ENCODE measurements at regions not wholly inside any gene's neighbourhood (a gene's known extent, or its start where the extent isn't known, plus 50 kb on each side); places are given as distances from the start of the nearest gene placed in this dataset.
A peak's percentile ranks its signal among the peaks of the same experiment; 100 is the strongest.
"Not testable (repeated sequence)": the region's sequence is repeated elsewhere in the genome, so short reads cannot be mapped to it uniquely, and the experiment has no call there.

DNA sequence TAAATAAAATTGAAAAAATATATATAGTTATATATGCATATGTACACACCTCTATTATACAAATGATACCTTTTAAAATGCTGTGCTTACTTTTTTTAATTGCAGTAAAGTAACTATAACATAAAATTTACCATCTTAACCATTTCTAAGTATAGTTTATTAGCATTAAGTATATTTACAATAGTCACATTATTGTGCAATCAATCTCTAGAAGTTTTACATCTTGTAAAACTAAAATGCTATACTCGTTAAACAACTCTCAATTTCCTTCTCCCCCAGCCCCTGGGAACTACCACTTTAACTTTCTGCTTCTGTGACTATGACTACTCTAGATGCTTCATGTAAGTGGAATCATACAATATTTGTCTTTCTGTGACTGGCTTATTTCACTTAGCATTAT is 146.7 kb upstream of the DST start:
- H3K27me3 ChIP-seq (ENCODE audit: control insufficient read depth, insufficient read depth, low read length): no peaks in the 10 kb centered on the region
- H3K9me3 ChIP-seq (ENCODE audit: control insufficient read depth, insufficient read depth, low read depth, low read length): no peaks in the 10 kb centered on the region
- no peak overlapping the region for H3K4me3 ChIP-seq (ENCODE audit: low read depth, low read length)
- H3K27ac ChIP-seq (ENCODE audit: low read depth, low read length): no peak overlapping the region
- H3K36me3 ChIP-seq (ENCODE audit: control insufficient read depth, insufficient read depth, low read length): no peaks in the 10 kb centered on the region
- peaks cover 24% of the 10 kb centered on the region for H3K4me1 ChIP-seq (ENCODE audit: control insufficient read depth, insufficient read depth, low read length)
- no peak overlapping the region for H3K9ac ChIP-seq (ENCODE audit: low read length)

DNA sequence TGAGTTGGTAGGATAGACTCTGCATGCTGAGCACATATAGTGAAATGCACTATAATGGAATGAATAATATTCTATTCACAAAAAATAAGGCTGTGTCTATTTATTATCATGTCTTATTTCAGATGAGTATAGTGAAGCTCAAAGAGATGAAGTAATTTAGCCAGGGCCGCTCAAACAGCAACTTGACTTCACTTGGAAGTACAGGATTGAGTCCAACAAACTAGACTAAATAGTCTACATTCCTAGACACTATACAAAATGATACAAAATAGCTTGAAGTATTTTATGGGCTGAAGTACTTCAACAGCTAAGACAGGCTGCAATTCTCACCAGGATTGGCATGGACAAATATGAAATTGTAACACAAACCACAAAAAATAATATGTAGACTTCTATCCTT is 144.5 kb upstream of the DST start:
- no peak overlapping the region for H3K27ac ChIP-seq (ENCODE audit: low read depth, low read length)
- no peak overlapping the region for H3K4me3 ChIP-seq (ENCODE audit: low read depth, low read length)
- H3K4me1 ChIP-seq (ENCODE audit: control insufficient read depth, insufficient read depth, low read length): 0 out of 2 replicates have a peak, but pooled peaks cover 8% of the 10 kb centered on the region
- no peaks in the 10 kb centered on the region for H3K9me3 ChIP-seq (ENCODE audit: control insufficient read depth, insufficient read depth, low read depth, low read length)
- H3K9ac ChIP-seq (ENCODE audit: low read length): no peak overlapping the region
- H3K36me3 ChIP-seq (ENCODE audit: control insufficient read depth, insufficient read depth, low read length): no peaks in the 10 kb centered on the region
- H3K27me3 ChIP-seq (ENCODE audit: control insufficient read depth, insufficient read depth, low read length): no peaks in the 10 kb centered on the region

DNA sequence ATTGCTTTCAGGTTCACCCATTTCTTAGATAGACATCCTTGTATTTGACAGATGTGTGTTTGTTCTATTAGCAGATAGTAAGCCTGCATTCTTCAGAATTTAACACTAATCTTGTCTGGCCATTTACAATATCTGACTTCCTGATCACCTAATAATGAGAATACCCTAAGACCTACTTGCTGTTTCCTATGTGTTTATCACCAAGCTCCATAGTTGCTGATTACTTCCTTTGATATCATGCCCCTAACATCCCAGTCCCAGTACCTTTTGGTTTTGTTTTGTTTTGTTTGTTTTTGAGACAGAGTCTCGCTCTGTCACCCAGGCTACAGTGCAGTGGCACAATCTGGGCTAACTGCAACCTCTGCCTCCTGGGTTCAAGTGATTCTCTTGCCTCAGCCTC is 143.6 kb upstream of the DST start:
- no peaks in the 10 kb centered on the region for H3K36me3 ChIP-seq (ENCODE audit: control insufficient read depth, insufficient read depth, low read length)
- H3K4me3 ChIP-seq (ENCODE audit: low read depth, low read length): no peak overlapping the region
- no peak overlapping the region for H3K9ac ChIP-seq (ENCODE audit: low read length)
- no peaks in the 10 kb centered on the region for H3K27me3 ChIP-seq (ENCODE audit: control insufficient read depth, insufficient read depth, low read length)
- H3K4me1 ChIP-seq (ENCODE audit: control insufficient read depth, insufficient read depth, low read length): 0 out of 2 replicates have a peak, but pooled peaks cover 8% of the 10 kb centered on the region
- H3K27ac ChIP-seq (ENCODE audit: low read depth, low read length): no peak overlapping the region
- H3K9me3 ChIP-seq (ENCODE audit: control insufficient read depth, insufficient read depth, low read depth, low read length): no peaks in the 10 kb centered on the region

DNA sequence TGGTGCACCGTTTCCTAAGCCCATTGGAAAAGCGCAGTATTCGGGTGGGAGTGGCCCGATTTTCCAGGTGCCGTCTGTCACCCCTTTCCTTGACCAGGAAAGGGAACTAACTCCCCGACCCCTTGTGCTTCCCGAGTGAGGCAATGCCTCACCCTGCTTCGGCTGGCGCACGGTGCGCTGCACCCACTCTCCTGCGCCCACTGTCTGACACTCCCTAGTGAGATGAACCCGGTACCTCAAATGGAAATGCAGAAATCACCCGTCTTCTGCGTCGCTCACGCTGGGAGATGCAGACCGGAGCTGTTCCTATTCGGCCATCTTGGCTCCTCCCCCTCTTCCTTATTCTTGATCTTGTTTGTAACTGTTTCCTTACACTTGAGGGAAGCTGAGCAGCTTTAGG is 142.8 kb upstream of the DST start:
- Histone ChIP-seq H3K9ac (ENCODE audit: low read length) (peak overlapping the region; percentile 36), H3K4me3 (ENCODE audit: low read depth, low read length) (peak overlapping the region; percentile 54)
- not testable (repeated sequence) for H3K27me3 ChIP-seq (ENCODE audit: control insufficient read depth, insufficient read depth, low read length); H3K36me3 ChIP-seq (ENCODE audit: control insufficient read depth, insufficient read depth, low read length); H3K9me3 ChIP-seq (ENCODE audit: control insufficient read depth, insufficient read depth, low read depth, low read length); H3K27ac ChIP-seq (ENCODE audit: low read depth, low read length); H3K4me1 ChIP-seq (ENCODE audit: control insufficient read depth, insufficient read depth, low read length)

DNA sequence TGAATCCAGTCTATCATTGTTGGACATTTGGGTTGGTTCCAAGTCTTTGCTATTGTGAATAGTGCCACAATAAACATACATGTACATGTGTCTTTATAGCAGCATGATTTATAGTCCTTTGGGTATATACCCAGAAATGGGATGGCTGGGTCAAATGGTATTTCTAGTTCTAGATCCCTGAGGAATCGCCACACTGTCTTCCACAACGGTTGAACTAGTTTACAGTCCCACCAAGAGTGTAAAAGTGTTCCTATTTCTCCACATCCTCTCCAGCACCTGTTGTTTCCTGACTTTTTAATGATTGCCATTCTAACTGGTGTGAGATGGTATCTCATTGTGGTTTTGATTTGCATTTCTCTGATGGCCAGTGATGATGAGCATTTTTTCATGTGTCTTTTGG is 137.4 kb upstream of the DST start:
- not testable (repeated sequence) for H3K9ac ChIP-seq (ENCODE audit: low read length); H3K27me3 ChIP-seq (ENCODE audit: control insufficient read depth, insufficient read depth, low read length); H3K27ac ChIP-seq (ENCODE audit: low read depth, low read length); H3K4me3 ChIP-seq (ENCODE audit: low read depth, low read length); H3K36me3 ChIP-seq (ENCODE audit: control insufficient read depth, insufficient read depth, low read length); H3K9me3 ChIP-seq (ENCODE audit: control insufficient read depth, insufficient read depth, low read depth, low read length)
- peaks cover 25% of the 10 kb centered on the region for H3K4me1 ChIP-seq (ENCODE audit: control insufficient read depth, insufficient read depth, low read length)

DNA sequence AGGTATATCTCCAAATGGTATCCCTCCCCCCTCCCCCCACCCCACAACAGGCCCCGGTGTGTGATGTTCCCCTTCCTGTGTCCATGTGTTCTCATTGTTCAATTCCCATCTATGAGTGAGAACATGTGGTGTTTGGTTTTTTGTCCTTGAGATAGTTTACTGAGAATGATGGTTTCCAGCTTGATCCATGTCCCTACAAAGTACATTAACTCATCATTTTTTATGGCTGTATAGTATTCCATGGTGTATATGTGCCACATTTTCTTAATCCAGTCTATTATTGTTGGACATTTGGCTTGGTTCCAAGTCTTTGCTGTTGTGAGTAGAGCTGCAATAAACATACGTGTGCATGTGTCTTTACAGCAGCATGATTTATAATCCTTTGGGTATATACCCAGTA is 135.8 kb upstream of the DST start:
- not testable (repeated sequence) for H3K27ac ChIP-seq (ENCODE audit: low read depth, low read length); H3K4me3 ChIP-seq (ENCODE audit: low read depth, low read length); H3K27me3 ChIP-seq (ENCODE audit: control insufficient read depth, insufficient read depth, low read length); H3K36me3 ChIP-seq (ENCODE audit: control insufficient read depth, insufficient read depth, low read length); H3K9me3 ChIP-seq (ENCODE audit: control insufficient read depth, insufficient read depth, low read depth, low read length); H3K9ac ChIP-seq (ENCODE audit: low read length)
- H3K4me1 ChIP-seq (ENCODE audit: control insufficient read depth, insufficient read depth, low read length): peaks cover 28% of the 10 kb centered on the region

DNA sequence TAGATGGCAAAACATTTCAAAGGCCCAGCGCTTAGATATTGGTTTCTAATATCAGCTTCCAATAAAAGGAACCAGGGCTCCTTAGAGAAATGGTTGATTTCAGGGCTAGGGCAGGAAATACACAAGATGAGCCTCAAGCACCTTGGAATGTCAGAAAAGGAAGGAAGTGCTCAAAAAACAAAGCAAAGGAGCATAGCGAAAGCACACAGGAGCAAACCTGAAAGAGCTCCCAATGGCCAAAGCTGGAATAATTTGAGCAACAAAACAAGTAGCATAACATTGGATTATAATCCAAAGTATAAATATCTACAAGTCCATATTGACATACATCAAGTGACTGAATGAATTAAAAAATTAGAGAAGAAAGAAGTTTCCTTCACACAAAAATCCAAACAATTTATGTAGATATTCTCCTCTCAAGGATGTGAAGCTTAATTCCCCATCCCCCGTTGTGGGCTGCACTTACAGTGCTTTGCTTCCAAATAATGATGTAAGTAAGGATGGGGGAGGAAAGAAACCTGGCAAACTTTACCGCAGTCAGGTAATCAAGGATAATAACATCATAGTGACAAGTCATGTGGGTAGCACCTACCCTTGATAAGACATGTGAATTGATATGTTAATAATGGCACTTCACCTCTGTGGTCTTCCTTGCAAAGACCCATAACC is 132.9 kb upstream of the DST start:
- Histone ChIP-seq H3K9me3 (ENCODE audit: control insufficient read depth, insufficient read depth, low read depth, low read length) (no peaks in the 10 kb centered on the region), H3K4me1 (ENCODE audit: control insufficient read depth, insufficient read depth, low read length) (peaks cover 40% of the 10 kb centered on the region), H3K27me3 (ENCODE audit: control insufficient read depth, insufficient read depth, low read length) (no peaks in the 10 kb centered on the region), H3K4me3 (ENCODE audit: low read depth, low read length) (peak overlapping the region; percentile 30), H3K36me3 (ENCODE audit: control insufficient read depth, insufficient read depth, low read length) (no peaks in the 10 kb centered on the region), H3K27ac (ENCODE audit: low read depth, low read length) (peak overlapping the region; percentile 82), H3K9ac (ENCODE audit: low read length) (peak overlapping the region; percentile 38)

DNA sequence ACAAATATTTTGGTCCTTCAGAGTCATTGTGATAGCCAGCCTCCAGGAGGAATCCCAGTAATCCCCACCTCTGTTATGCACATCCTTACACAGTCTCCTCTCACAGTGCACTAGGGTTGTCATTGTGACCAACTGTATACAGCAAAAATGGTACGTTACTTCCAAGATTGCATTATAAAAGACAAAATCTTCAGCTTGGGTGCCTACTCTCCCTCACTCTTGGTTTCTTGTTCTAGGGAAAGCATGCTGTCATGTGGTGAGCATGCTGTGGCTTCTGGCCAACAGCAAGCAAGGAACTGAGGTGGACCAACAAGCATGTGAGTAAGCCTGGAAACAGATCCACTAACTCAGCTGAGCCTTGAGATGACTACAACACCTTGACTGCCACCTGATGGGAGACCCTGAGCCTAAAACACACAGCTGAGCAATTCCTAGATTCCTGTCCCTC is 130.1 kb upstream of the DST start:
- H3K36me3 ChIP-seq (ENCODE audit: control insufficient read depth, insufficient read depth, low read length): no peaks in the 10 kb centered on the region
- no peak overlapping the region for H3K27ac ChIP-seq (ENCODE audit: low read depth, low read length)
- H3K4me1 ChIP-seq (ENCODE audit: control insufficient read depth, insufficient read depth, low read length): peaks cover 52% of the 10 kb centered on the region
- no peak overlapping the region for H3K9ac ChIP-seq (ENCODE audit: low read length)
- H3K9me3 ChIP-seq (ENCODE audit: control insufficient read depth, insufficient read depth, low read depth, low read length): no peaks in the 10 kb centered on the region
- no peak overlapping the region for H3K4me3 ChIP-seq (ENCODE audit: low read depth, low read length)
- no peaks in the 10 kb centered on the region for H3K27me3 ChIP-seq (ENCODE audit: control insufficient read depth, insufficient read depth, low read length)

DNA sequence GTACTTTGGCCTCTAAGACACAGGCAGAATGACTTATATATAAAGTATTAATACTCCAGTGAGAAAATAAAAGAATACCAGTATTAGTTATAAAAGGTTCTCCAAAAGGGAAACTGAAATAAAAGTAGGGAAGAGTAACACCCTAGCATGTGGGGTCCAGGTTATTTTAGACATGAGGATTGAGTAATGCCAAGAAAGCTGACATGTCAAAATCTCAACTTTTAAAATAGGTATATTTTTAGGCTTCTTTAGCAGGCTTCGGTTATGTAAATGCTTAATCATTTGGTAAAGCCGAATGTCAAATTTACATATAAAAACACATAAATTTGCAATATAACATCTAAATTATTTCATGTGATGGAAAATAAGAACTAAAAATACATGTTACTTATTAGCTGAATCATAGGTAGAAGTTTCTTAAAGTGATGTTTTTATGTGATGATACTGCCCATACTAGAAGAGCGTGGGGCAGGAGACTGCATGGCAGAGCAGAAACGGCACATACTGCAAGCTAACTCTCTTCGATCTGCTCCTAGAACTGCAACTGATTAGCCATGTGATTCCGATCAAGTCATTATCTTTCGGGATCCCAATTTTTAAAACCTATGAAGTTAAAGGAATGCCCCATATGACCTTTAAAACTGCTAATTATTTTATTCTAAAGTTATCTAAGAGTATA is 129.4 kb upstream of the DST start:
- Histone ChIP-seq H3K36me3 (ENCODE audit: control insufficient read depth, insufficient read depth, low read length) (no peaks in the 10 kb centered on the region), H3K9ac (ENCODE audit: low read length) (no peak overlapping the region), H3K27me3 (ENCODE audit: control insufficient read depth, insufficient read depth, low read length) (no peaks in the 10 kb centered on the region), H3K9me3 (ENCODE audit: control insufficient read depth, insufficient read depth, low read depth, low read length) (no peaks in the 10 kb centered on the region), H3K27ac (ENCODE audit: low read depth, low read length) (no peak overlapping the region), H3K4me1 (ENCODE audit: control insufficient read depth, insufficient read depth, low read length) (peaks cover 47% of the 10 kb centered on the region), H3K4me3 (ENCODE audit: low read depth, low read length) (no peak overlapping the region)

DNA sequence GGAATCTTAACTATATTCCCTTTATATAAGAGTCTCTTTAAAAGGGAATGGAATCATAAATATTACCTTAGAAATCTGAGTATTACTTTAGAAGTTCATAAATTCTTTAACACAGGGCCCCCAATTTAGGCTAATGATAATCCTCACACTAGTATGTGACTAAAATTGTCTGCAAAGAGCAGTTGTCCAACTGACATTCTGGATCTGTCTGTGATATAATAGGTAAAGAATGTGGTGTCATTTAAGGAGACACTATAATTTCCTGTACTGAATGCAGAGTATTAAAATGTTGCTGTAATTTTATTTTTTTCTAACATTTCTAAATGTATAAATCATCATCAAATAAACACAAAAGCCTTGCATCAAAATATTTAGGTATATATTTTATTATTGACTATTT is 128.5 kb upstream of the DST start:
- no peak overlapping the region for H3K9ac ChIP-seq (ENCODE audit: low read length)
- H3K4me1 ChIP-seq (ENCODE audit: control insufficient read depth, insufficient read depth, low read length): peaks cover 39% of the 10 kb centered on the region

DNA sequence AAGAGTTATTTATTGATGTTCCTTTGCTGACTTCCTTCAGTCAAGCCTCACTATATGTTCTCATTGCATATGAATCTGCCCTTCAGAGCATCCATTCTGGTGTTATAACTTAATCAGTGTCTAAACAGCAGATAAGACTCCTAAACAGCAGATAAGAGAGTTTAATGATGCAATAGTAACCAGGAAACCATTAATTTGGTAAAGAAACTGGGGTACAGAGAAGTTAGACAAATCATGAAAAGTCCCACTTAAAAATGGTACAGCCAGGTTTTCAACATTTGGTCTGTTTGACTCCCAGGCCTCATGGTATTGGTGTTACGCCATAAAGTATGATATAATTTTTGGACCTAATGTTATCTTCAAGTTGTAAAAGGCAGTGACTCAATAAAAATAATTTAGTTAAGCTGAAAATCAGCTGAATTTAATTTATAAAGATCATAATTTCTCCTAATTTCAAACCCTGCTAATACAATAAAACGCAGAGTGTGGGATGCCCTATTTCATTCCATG is 127.4 kb upstream of the DST start:
- Histone ChIP-seq H3K27me3 (ENCODE audit: control insufficient read depth, insufficient read depth, low read length) (no peaks in the 10 kb centered on the region), H3K36me3 (ENCODE audit: control insufficient read depth, insufficient read depth, low read length) (no peaks in the 10 kb centered on the region), H3K9me3 (ENCODE audit: control insufficient read depth, insufficient read depth, low read depth, low read length) (no peaks in the 10 kb centered on the region), H3K4me1 (ENCODE audit: control insufficient read depth, insufficient read depth, low read length) (peaks cover 28% of the 10 kb centered on the region), H3K27ac (ENCODE audit: low read depth, low read length) (no peak overlapping the region), H3K9ac (ENCODE audit: low read length) (no peak overlapping the region), H3K4me3 (ENCODE audit: low read depth, low read length) (no peak overlapping the region)

More for the DNA sequence above, 128.5 kb upstream of the DST start:
- H3K27ac ChIP-seq (ENCODE audit: low read depth, low read length): no peak overlapping the region
- H3K9me3 ChIP-seq (ENCODE audit: control insufficient read depth, insufficient read depth, low read depth, low read length): no peaks in the 10 kb centered on the region
- no peaks in the 10 kb centered on the region for H3K27me3 ChIP-seq (ENCODE audit: control insufficient read depth, insufficient read depth, low read length)
- no peaks in the 10 kb centered on the region for H3K36me3 ChIP-seq (ENCODE audit: control insufficient read depth, insufficient read depth, low read length)
- no peak overlapping the region for H3K4me3 ChIP-seq (ENCODE audit: low read depth, low read length)
